Head of caudate nucleus (tissue), 42 donors: ENCODE measurements at regions not wholly inside any gene's neighbourhood (a gene's known extent, or its start where the extent isn't known, plus 50 kb on each side); places are given as distances from the start of the nearest gene placed in this dataset.
A peak's percentile ranks its signal among the peaks of the same experiment; 100 is the strongest.

ENCODE experiments used
- DNase-seq, 42 donors: peaks; one replicate each; pipeline versions ENCODE4 v3.0.0 to v3.0.0-alpha.2; 2020 to 2021; ENCODE audit warnings: mixed read lengths in 7 of 42
- intact Hi-C: fragments of 100-400 bp; cut with DNase I; formaldehyde crosslinking; loops from one replicate; pipeline ENCODE4 v1.15.0; 2022

GRCh38 chr1:40914927-40915569 is 52.9 kb upstream of the CITED4 start:
- no peak for DNase-seq
- intact Hi-C loops: no loop called here

- DNase-seq: peak in 28 of 42 donors; percentile 11 to 77 (median 35)
- intact Hi-C loops: no loop called here
These were observed 53.4 kb upstream of the CITED4 start for GRCh38 chr1:40915581-40915980.

GRCh38 chr1:40917995-40918711 is 56.0 kb upstream of the CITED4 start:
- intact Hi-C loops: no loop called here

GRCh38 chr1:40919475-40920011 is 57.4 kb upstream of the CITED4 start:
- intact Hi-C loops: no loop called here
- peak; percentile 31 to 93 (median 81) for DNase-seq

More at GRCh38 chr1:40917995-40918711, 56.0 kb upstream of the CITED4 start:
- DNase-seq: peak in 1 of 42 donors; percentile 38

- intact Hi-C loops: no loop called here
- DNase-seq: no peak
These were observed 58.0 kb upstream of the CTPS1 start for GRCh38 chr1:40921522-40921921.

- peak in 1 of 42 donors; percentile 18 for DNase-seq
- intact Hi-C loops: no loop called here
These were observed 57.4 kb upstream of the CTPS1 start for GRCh38 chr1:40921981-40922677.

- intact Hi-C loops: no loop called here
- peak in 41 of 42 donors; percentile 31 to 92 (median 68) for DNase-seq
These were observed 56.5 kb upstream of the CTPS1 start for GRCh38 chr1:40922969-40923368.

- DNase-seq: peak in 27 of 42 donors; percentile 9 to 74 (median 40)
- intact Hi-C loops: no loop called here
These were observed 55.9 kb upstream of the CTPS1 start for GRCh38 chr1:40923511-40924020.

- DNase-seq: no peak
- intact Hi-C loops: no loop called here
These were observed 54.7 kb upstream of the CTPS1 start for GRCh38 chr1:40924767-40925166.

GRCh38 chr1:40925834-40926410 is 53.6 kb upstream of the CTPS1 start:
- intact Hi-C loops: no loop called here
- DNase-seq: peak in 1 of 42 donors; percentile 25

GRCh38 chr1:40926441-40926840 is 53.1 kb upstream of the CTPS1 start:
- peak in 1 of 42 donors; percentile 2 for DNase-seq
- intact Hi-C loops: no loop called here

GRCh38 chr1:40927781-40928180 is 51.7 kb upstream of the CTPS1 start:
- no peak for DNase-seq
- intact Hi-C loops: no loop called here

- no peak for DNase-seq
- intact Hi-C loops: no loop called here
These were observed 50.8 kb upstream of the CTPS1 start for GRCh38 chr1:40928699-40929098.

GRCh38 chr1:40929155-40929554 is 50.3 kb upstream of the CTPS1 start:
- no peak for DNase-seq
- intact Hi-C loops: no loop called here
